ENCODE measurements at regions not wholly inside any gene's neighbourhood (a gene's known extent, or its start where the extent isn't known, plus 50 kb on each side); places are given as distances from the start of the nearest gene placed in this dataset.

- DNase-seq (ENCODE audit: low read depth, low spot score), result no peak
- CTCF ChIA-PET, result no interaction called here
- H3K4me3 ChIP-seq (ENCODE audit: low read depth, low read length), result no peak overlapping the region
- POLR2A ChIA-PET, result no interaction called here
- no peak for TF ChIP-seq CTCF (IDR thresholded peaks at IDR 0.05; ENCODE audit: insufficient read depth, low read length, missing control alignments)
These were observed 725.8 kb upstream of the POM121L12 start for GRCh38 chr7:52309631-52310030.

- ChIA-PET POLR2A (no interaction called here), CTCF (no interaction called here)
- DNase-seq (ENCODE audit: low read depth, low spot score), result no peak
These were observed 732.5 kb upstream of the POM121L12 start for GRCh38 chr7:52302765-52303520.

GRCh38 chr7:52297128-52297527 lies 738.3 kb upstream of the POM121L12 start:
- TF ChIP-seq CTCF (IDR thresholded peaks at IDR 0.05; ENCODE audit: insufficient read depth, low read length, missing control alignments), result no peak
- H3K4me3 ChIP-seq (ENCODE audit: low read depth, low read length), result no peak overlapping the region
- POLR2A ChIA-PET, result no interaction called here
- CTCF ChIA-PET, result no interaction called here
- DNase-seq (ENCODE audit: low read depth, low spot score), result no peak

More at GRCh38 chr7:52302765-52303520, 732.5 kb upstream of the POM121L12 start:
- H3K4me3 ChIP-seq (ENCODE audit: low read depth, low read length), result no peak overlapping the region
- TF ChIP-seq CTCF (IDR thresholded peaks at IDR 0.05; ENCODE audit: insufficient read depth, low read length, missing control alignments), result no peak

- POLR2A ChIA-PET, result no interaction called here
These were observed 740.5 kb upstream of the POM121L12 start for GRCh38 chr7:52294942-52295341.

GRCh38 chr7:52289247-52289646 lies 746.2 kb upstream of the POM121L12 start:
- CTCF ChIA-PET, result no interaction called here

More at GRCh38 chr7:52294942-52295341, 740.5 kb upstream of the POM121L12 start:
- no peak for DNase-seq (ENCODE audit: low read depth, low spot score)
- TF ChIP-seq CTCF (IDR thresholded peaks at IDR 0.05; ENCODE audit: insufficient read depth, low read length, missing control alignments), result no peak
- CTCF ChIA-PET, result no interaction called here
- H3K4me3 ChIP-seq (ENCODE audit: low read depth, low read length), result no peak overlapping the region

GRCh38 chr7:52287698-52288097 lies 747.7 kb upstream of the POM121L12 start:
- no peak for DNase-seq (ENCODE audit: low read depth, low spot score)
- CTCF ChIA-PET, result no interaction called here
- no peak for TF ChIP-seq CTCF (IDR thresholded peaks at IDR 0.05; ENCODE audit: insufficient read depth, low read length, missing control alignments)
- no peak overlapping the region for H3K4me3 ChIP-seq (ENCODE audit: low read depth, low read length)
- POLR2A ChIA-PET, result no interaction called here

More at GRCh38 chr7:52289247-52289646, 746.2 kb upstream of the POM121L12 start:
- POLR2A ChIA-PET, result no interaction called here
- H3K4me3 ChIP-seq (ENCODE audit: low read depth, low read length), result no peak overlapping the region
- DNase-seq (ENCODE audit: low read depth, low spot score), result no peak
- no peak for TF ChIP-seq CTCF (IDR thresholded peaks at IDR 0.05; ENCODE audit: insufficient read depth, low read length, missing control alignments)
